ENCODE measurements at regions not wholly inside any gene's neighbourhood (a gene's known extent, or its start where the extent isn't known, plus 50 kb on each side); places are given as distances from the start of the nearest gene placed in this dataset.

DNA sequence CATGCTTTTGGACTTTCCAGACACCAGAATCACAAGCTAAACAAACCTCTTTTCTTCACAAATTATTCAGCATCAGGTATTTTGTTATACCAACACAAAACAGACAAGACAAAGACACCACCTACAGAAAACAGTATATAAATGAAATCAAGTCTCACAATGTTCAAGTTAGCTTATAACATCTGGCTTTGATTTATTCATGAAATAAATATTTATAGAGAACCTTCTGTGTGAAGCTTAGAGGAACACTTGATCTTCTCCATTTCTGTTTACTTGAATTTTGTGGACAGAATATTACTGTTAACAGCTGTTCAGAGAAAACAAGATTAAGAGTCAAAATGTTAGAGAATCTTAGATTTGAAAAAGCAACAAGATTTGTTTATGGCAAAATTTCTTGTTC is 137.4 kb upstream of the PRR16 start:
- ATAC-seq (no peak), DNase-seq (ENCODE audit: low spot score) (no peak), FAIRE-seq (no peak)
- Histone ChIP-seq H3K27ac (ENCODE audit: extremely low read length, insufficient read depth, low read length) (no peak overlapping the region), H3K79me2 (ENCODE audit: insufficient read depth, low read length) (no peaks in the 10 kb centered on the region), H3K4me2 (ENCODE audit: low read depth, low read length) (no peak overlapping the region), H3K9me3 (ENCODE audit: low read length) (no peaks in the 10 kb centered on the region; the same call in 1 of the 2 replicates), H3K9ac (ENCODE audit: insufficient read depth, low read depth, low read length) (no peak overlapping the region), H3K4me1 (ENCODE audit: insufficient read depth, low read length) (no peaks in the 10 kb centered on the region), H3K4me3 (replicated peaks in 1 of 3; ENCODE audit: insufficient read depth in 1 of 3, low read depth in 2 of 3, low read length in 3 of 3) (no peak overlapping the region), H4K20me1 (ENCODE audit: insufficient read depth, low read length) (no peaks in the 10 kb centered on the region), H3K36me3 (replicated peaks in 1 of 2; ENCODE audit: control insufficient read depth in 1 of 2, insufficient read depth in 2 of 2, low read length in 2 of 2) (no peaks in the 10 kb centered on the region), H2AFZ (ENCODE audit: low read length) (no peak overlapping the region), H3K27me3 (ENCODE audit: control insufficient read depth in 1 of 2, insufficient read depth in 2 of 2, low read length in 2 of 2) (no peaks in the 10 kb centered on the region)
- BruUV-seq (replicated peaks): no TSS peak
- intact Hi-C loops (cut with micrococcal nuclease; ENCODE audit: unreplicated experiment) (no loop called here), in situ Hi-C loops (cut with HindIII; ENCODE audit: extremely low pct_ligation_motif_present, low pct_unique_long_range_greater_than_20kb) (no loop called here)
- no peak for TF ChIP-seq TGIF2 (CRISPR knock-in tag; IDR thresholded peaks at IDR 0.05)
- TF ChIP-seq MAFK (conservative IDR thresholded peaks at IDR 0.05 in 1 of 2, IDR thresholded peaks at IDR 0.05 in 1 of 2; ENCODE audit: low read length in 2 of 2): no peak
- TF ChIP-seq ZNF564 (CRISPR knock-in tag; IDR thresholded peaks at IDR 0.05): peak; percentile 42; the same call in 1 of the 2 replicates
- CTCF ChIA-PET (ENCODE audit: low intra/inter-chr PET ratio, low total read pairs): no interaction called here
- POLR2A ChIA-PET: no interaction called here

DNA sequence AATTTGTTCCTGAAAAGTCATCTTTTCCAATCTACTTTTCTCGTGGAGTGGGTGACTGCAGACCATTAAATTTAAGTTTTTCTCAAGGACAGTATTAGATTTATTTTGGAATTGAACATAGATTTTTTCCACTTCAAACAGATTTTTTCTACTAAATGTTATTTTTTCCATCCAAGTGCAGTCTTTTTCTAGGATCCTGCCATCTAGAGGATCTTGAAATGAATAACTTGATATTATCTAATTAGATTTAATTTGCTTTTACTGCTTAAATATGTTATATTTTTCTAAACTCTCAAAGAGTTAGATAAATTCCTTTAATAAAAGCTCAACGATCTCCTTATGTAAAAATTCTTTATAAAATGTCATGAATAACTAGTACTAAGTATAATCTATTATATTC is 136.9 kb upstream of the PRR16 start:
- no peaks in the 10 kb centered on the region for H3K36me3 ChIP-seq (replicated peaks in 1 of 2; ENCODE audit: control insufficient read depth in 1 of 2, insufficient read depth in 2 of 2, low read length in 2 of 2)
- in situ Hi-C loops (cut with HindIII; ENCODE audit: extremely low pct_ligation_motif_present, low pct_unique_long_range_greater_than_20kb): no loop called here
- H3K4me2 ChIP-seq (ENCODE audit: low read depth, low read length): no peak overlapping the region
- H3K9ac ChIP-seq (ENCODE audit: insufficient read depth, low read depth, low read length): no peak overlapping the region
- no TSS peak for BruUV-seq (replicated peaks)
- H4K20me1 ChIP-seq (ENCODE audit: insufficient read depth, low read length): no peaks in the 10 kb centered on the region
- no peak overlapping the region for H3K4me3 ChIP-seq (replicated peaks in 1 of 3; ENCODE audit: insufficient read depth in 1 of 3, low read depth in 2 of 3, low read length in 3 of 3)
- intact Hi-C loops (cut with micrococcal nuclease; ENCODE audit: unreplicated experiment): no loop called here
- H3K27me3 ChIP-seq (ENCODE audit: control insufficient read depth in 1 of 2, insufficient read depth in 2 of 2, low read length in 2 of 2): no peaks in the 10 kb centered on the region
- 4% methylated on average over 2 of the region's 2 CpGs for WGBS (ENCODE audit: low lambda C conversion rate)
- CTCF ChIA-PET (ENCODE audit: low intra/inter-chr PET ratio, low total read pairs): no interaction called here
- DNase-seq (ENCODE audit: low spot score) (no peak), FAIRE-seq (no peak), ATAC-seq (no peak)
- no peak overlapping the region for H3K27ac ChIP-seq (ENCODE audit: extremely low read length, insufficient read depth, low read length)
- TF ChIP-seq IKZF4 (CRISPR knock-in tag; IDR thresholded peaks at IDR 0.05; ENCODE audit: borderline replicate concordance, low read depth, not compliant biosample characterization) (no peak), SALL1 (CRISPR knock-in tag; IDR thresholded peaks at IDR 0.05) (no peak), ZFP36 (IDR thresholded peaks at IDR 0.05; ENCODE audit: borderline replicate concordance, low read depth, low read length, partially characterized antibody) (no peak), LCORL (IDR thresholded peaks at IDR 0.05) (no peak), LCORL (CRISPR knock-in tag; IDR thresholded peaks at IDR 0.05) (no peak)
- TF ChIP-seq, protein P1, sequence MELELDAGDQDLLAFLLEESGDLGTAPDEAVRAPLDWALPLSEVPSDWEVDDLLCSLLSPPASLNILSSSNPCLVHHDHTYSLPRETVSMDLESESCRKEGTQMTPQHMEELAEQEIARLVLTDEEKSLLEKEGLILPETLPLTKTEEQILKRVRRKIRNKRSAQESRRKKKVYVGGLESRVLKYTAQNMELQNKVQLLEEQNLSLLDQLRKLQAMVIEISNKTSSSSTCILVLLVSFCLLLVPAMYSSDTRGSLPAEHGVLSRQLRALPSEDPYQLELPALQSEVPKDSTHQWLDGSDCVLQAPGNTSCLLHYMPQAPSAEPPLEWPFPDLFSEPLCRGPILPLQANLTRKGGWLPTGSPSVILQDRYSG (CRISPR knock-in tag; IDR thresholded peaks at IDR 0.05): no peak
- H3K9me3 ChIP-seq (ENCODE audit: low read length): no peaks in the 10 kb centered on the region; the same call in 1 of the 2 replicates
- H2AFZ ChIP-seq (ENCODE audit: low read length): no peak overlapping the region
- no peaks in the 10 kb centered on the region for H3K4me1 ChIP-seq (ENCODE audit: insufficient read depth, low read length)
- no peaks in the 10 kb centered on the region for H3K79me2 ChIP-seq (ENCODE audit: insufficient read depth, low read length)
- POLR2A ChIA-PET: no interaction called here

Data from HepG2 (cell line).